ENCODE measurements at regions not wholly inside any gene's neighbourhood (a gene's known extent, or its start where the extent isn't known, plus 50 kb on each side); places are given as distances from the start of the nearest gene placed in this dataset.

DNA sequence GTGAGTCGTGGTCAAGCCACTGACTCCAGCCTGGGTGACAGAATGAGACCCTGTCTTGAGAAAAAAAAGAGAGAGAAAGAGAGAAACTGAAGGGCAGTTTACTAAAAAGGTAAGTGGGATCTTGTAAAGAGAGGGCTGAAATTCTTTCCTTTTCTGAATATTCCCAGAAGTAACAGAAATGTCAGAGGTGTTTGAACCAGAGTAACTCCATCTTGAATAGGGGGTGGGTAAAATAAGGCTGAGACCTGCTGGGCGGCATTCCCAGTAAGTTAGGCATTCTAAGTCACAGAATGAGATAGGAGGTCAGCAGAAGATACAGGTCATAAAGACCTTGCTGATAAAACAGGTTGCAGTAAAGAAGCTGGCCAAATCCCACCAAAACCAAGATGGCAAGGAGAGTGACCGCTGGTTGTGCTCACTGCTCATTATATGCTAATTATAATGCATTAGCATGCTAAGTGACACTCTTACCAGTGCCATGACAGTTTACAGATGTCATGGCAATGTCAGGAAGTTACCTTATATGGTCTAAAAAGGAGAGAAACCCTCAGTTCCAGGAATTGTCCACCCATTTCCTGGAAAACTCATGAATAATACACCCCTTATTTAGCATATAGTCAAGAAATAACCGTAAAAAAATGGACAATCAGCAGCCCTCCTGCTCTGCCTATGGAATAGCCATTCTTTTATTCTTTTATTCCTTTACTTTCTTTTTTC lies 1334.3 kb upstream of the ZEB2 start:
- no peak for DNase-seq (ENCODE audit: extremely low spot score, unreplicated experiment)
- Mint-ChIP-seq H3K36me3 (ENCODE audit: unreplicated experiment) (no peaks in the 10 kb centered on the region), H3K4me3 (ENCODE audit: unreplicated experiment) (no peak overlapping the region), H3K27me3 (ENCODE audit: unreplicated experiment) (no peaks in the 10 kb centered on the region), H3K9me3 (ENCODE audit: unreplicated experiment) (no peaks in the 10 kb centered on the region), H3K27ac (ENCODE audit: unreplicated experiment) (no peak overlapping the region), H3K4me1 (ENCODE audit: unreplicated experiment) (no peaks in the 10 kb centered on the region)
- TF ChIP-seq, protein P1, sequence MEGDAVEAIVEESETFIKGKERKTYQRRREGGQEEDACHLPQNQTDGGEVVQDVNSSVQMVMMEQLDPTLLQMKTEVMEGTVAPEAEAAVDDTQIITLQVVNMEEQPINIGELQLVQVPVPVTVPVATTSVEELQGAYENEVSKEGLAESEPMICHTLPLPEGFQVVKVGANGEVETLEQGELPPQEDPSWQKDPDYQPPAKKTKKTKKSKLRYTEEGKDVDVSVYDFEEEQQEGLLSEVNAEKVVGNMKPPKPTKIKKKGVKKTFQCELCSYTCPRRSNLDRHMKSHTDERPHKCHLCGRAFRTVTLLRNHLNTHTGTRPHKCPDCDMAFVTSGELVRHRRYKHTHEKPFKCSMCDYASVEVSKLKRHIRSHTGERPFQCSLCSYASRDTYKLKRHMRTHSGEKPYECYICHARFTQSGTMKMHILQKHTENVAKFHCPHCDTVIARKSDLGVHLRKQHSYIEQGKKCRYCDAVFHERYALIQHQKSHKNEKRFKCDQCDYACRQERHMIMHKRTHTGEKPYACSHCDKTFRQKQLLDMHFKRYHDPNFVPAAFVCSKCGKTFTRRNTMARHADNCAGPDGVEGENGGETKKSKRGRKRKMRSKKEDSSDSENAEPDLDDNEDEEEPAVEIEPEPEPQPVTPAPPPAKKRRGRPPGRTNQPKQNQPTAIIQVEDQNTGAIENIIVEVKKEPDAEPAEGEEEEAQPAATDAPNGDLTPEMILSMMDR (IDR thresholded peaks at IDR 0.05): no peak

DNA sequence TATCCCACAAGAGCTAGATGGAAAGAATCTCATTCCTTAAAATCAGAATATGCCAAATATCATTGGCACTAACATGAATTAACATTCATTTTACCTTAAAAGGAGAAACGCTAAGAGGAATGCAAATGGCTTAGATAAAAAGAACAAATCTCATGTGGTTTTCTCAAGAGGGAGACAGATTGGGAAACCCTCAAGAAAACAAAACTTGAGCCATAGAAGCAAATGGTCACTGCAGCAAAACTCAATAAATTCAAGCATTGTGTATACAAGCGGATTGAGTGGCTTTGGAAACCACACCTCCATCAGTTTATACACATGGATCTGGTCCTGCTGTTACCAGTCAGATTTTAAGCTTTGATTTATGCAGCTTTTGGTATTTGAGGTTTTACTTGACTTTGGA lies 1331.8 kb upstream of the ZEB2 start:
- H3K9me3 Mint-ChIP-seq (ENCODE audit: unreplicated experiment): no peaks in the 10 kb centered on the region
- no peak overlapping the region for H3K4me3 Mint-ChIP-seq (ENCODE audit: unreplicated experiment)
- TF ChIP-seq, protein P1 (IDR thresholded peaks at IDR 0.05): no peak
- DNase-seq (ENCODE audit: extremely low spot score, unreplicated experiment): no peak
- no peaks in the 10 kb centered on the region for H3K36me3 Mint-ChIP-seq (ENCODE audit: unreplicated experiment)
- H3K27me3 Mint-ChIP-seq (ENCODE audit: unreplicated experiment): no peaks in the 10 kb centered on the region
- no peaks in the 10 kb centered on the region for H3K4me1 Mint-ChIP-seq (ENCODE audit: unreplicated experiment)
- no peak overlapping the region for H3K27ac Mint-ChIP-seq (ENCODE audit: unreplicated experiment)

DNA sequence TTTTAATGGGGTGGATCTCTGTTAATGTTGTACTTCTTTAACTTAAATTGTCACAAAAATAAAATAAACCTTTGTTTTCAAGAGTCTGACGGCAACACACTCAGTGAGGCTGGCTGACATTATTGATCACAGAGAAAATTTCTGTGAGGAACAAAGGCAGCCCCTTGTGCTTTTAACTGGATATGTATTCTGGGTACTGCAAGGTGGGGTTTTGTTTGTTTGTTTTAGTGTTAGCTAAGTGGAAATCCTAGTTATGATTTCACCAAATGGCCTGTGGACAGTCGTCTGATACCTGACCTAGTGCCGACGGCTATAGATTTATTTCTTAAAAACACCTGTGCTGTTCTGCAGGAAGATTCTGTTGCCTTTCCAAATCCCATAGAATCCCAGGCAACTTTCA lies 1329.5 kb upstream of the ZEB2 start:
- H3K27ac Mint-ChIP-seq (ENCODE audit: unreplicated experiment): no peak overlapping the region
- TF ChIP-seq, protein P1 (IDR thresholded peaks at IDR 0.05): no peak
- no peaks in the 10 kb centered on the region for H3K27me3 Mint-ChIP-seq (ENCODE audit: unreplicated experiment)
- DNase-seq (ENCODE audit: extremely low spot score, unreplicated experiment): no peak
- H3K4me3 Mint-ChIP-seq (ENCODE audit: unreplicated experiment): no peak overlapping the region
- peaks cover 4% of the 10 kb centered on the region for H3K4me1 Mint-ChIP-seq (ENCODE audit: unreplicated experiment)
- no peaks in the 10 kb centered on the region for H3K36me3 Mint-ChIP-seq (ENCODE audit: unreplicated experiment)
- H3K9me3 Mint-ChIP-seq (ENCODE audit: unreplicated experiment): no peaks in the 10 kb centered on the region

DNA sequence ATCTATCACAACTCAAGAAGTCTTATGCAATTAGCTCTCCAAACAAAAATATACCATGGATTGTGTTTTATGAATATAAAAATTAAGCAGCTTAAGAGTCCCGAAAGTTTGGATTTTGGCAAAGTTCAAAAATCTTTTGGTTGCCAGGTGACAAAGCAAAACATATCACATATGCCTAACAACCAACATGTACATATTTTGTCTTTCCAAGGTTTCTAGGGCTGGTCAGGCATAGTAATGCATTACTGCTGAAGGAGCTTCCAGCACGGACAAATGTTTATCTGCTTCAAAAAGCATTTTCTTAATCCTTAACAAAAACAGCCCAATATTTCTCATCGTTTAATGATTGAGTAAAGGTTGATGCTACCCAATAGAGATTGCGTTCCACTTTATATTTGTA lies 1327.1 kb upstream of the ZEB2 start:
- H3K27me3 Mint-ChIP-seq (ENCODE audit: unreplicated experiment): no peaks in the 10 kb centered on the region
- TF ChIP-seq, protein P1 (IDR thresholded peaks at IDR 0.05): no peak
- no peaks in the 10 kb centered on the region for H3K36me3 Mint-ChIP-seq (ENCODE audit: unreplicated experiment)
- H3K9me3 Mint-ChIP-seq (ENCODE audit: unreplicated experiment): no peaks in the 10 kb centered on the region
- no peak for DNase-seq (ENCODE audit: extremely low spot score, unreplicated experiment)
- peaks cover 4% of the 10 kb centered on the region for H3K4me1 Mint-ChIP-seq (ENCODE audit: unreplicated experiment)
- no peak overlapping the region for H3K27ac Mint-ChIP-seq (ENCODE audit: unreplicated experiment)
- H3K4me3 Mint-ChIP-seq (ENCODE audit: unreplicated experiment): no peak overlapping the region

DNA sequence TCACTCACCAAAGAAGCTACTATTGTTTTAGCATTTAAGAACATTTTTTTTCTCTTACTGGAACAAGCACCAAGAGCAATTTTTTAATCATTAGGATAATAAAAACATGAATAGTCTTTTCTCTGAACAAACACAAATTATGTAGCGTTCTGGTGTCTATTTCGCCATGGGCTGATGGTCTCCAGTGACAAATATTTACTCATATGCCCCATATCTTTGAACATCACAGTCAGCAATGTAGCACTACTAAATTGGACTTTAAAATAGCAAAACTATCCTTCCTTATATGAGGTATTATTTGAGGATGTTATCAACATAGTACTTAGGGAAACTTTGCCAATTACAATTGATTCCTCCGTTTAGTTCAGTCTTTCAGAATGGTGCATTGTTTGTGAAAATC lies 1326.0 kb upstream of the ZEB2 start:
- Mint-ChIP-seq H3K27ac (ENCODE audit: unreplicated experiment) (no peak overlapping the region), H3K9me3 (ENCODE audit: unreplicated experiment) (no peaks in the 10 kb centered on the region), H3K4me1 (ENCODE audit: unreplicated experiment) (peaks cover 4% of the 10 kb centered on the region), H3K27me3 (ENCODE audit: unreplicated experiment) (no peaks in the 10 kb centered on the region), H3K4me3 (ENCODE audit: unreplicated experiment) (no peak overlapping the region), H3K36me3 (ENCODE audit: unreplicated experiment) (no peaks in the 10 kb centered on the region)
- TF ChIP-seq, protein P1 (IDR thresholded peaks at IDR 0.05): no peak
- DNase-seq (ENCODE audit: extremely low spot score, unreplicated experiment): no peak

Data from osteocyte (in vitro differentiated cells).